HUES48 (cell line): ENCODE measurements at regions not wholly inside any gene's neighbourhood (a gene's known extent, or its start where the extent isn't known, plus 50 kb on each side); places are given as distances from the start of the nearest gene placed in this dataset.

ENCODE experiments used
- H3K27ac ChIP-seq: one replicate; pipeline ENCODE4 v1.7.0; 2013; ENCODE audit warnings: low read depth, low read length, inconsistent platforms
- H3K27me3 ChIP-seq: 2 replicates; pipeline ENCODE4 v1.6.1; 2013; ENCODE audit warnings: mild to moderate bottlenecking, low read length; ENCODE audit not compliant: control insufficient read depth, insufficient read depth
- H3K36me3 ChIP-seq: 2 replicates; pipeline ENCODE4 v1.6.1; 2013; ENCODE audit warnings: low read length; ENCODE audit not compliant: control insufficient read depth, insufficient read depth
- H3K4me1 ChIP-seq: 2 replicates; pipeline ENCODE4 v1.6.1; 2013; ENCODE audit warnings: mild to moderate bottlenecking, low read length; ENCODE audit not compliant: control insufficient read depth, insufficient read depth
- H3K4me3 ChIP-seq: 2 replicates; pipeline ENCODE4 v1.5.1; 2013; ENCODE audit warnings: mild to moderate bottlenecking, low read depth, low read length
- H3K9ac ChIP-seq: 2 replicates; pipeline ENCODE4 v1.6.1; 2013; ENCODE audit warnings: mild to moderate bottlenecking, low read depth, low read length, moderate library complexity
- H3K9me3 ChIP-seq: 2 replicates; pipeline ENCODE4 v1.6.1; 2013; ENCODE audit warnings: low read length; ENCODE audit not compliant: control insufficient read depth, insufficient read depth

DNA sequence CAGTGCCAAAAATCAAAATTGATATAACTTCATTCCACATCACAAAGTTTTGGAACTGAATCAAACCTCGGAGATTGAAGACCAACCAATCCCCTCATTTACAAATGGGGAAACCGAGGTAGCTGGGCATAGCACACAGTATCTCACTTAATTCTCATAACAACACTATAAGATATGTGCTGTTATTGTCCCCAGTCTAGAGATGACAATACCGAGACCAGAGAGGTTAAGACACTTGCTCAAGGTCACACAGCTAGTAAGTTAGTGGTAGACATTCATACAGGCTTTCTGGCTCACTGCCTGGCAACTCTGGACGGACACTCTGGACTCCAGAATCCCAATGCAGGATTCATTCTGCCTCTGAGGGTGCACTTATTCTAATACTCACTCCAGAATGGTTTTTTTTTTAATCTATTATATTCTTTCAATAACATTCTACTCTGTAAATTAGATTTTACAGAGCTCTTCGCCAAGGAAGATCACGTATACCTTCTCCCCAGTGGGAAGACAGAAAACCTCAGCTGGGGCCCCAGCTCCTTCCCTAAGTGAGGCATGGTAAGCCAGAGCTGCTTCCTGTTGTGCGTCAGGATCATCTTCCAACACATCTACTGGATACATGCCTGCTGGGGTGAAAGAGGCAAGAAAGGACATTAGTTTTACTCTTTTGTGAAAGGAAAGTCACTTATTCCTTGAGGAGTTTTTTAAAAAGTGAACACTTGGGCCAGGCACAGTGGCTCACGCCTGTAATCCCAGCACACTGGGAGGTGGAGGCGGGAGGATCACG, 128.4 kb upstream of the IGF1R start:
- Histone ChIP-seq H3K36me3 (no peaks in the 10 kb centered on the region), H3K27ac (no peak overlapping the region), H3K27me3 (no peaks in the 10 kb centered on the region; the same call in 1 of the 2 replicates), H3K9me3 (no peaks in the 10 kb centered on the region), H3K4me3 (no peak overlapping the region), H3K9ac (no peak overlapping the region), H3K4me1 (0 out of 2 replicates have a peak, but pooled peaks cover 4% of the 10 kb centered on the region)

DNA sequence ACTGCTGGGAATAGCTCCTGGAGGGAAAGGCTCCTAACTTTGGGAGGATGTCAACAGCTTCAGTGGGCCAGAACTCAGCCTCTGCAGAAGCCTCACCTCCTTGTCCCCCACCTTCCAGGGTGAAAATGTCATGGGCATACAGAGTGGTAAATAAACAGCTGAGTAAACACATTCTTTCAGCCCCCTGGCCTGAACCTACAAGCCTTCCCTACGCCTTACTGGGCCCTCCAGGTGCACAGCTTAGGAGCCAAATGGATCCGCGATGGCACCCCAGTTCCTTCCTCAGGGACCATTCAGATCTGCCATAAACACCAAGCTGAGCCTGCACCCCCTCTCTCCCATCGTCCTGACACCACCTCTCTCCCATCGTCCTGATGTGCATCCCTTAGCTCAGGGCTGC, 126.2 kb upstream of the IGF1R start:
- Histone ChIP-seq H3K4me1 (0 out of 2 replicates have a peak, but pooled peaks cover 8% of the 10 kb centered on the region), H3K4me3 (no peak overlapping the region), H3K27ac (no peak overlapping the region), H3K9ac (no peak overlapping the region), H3K36me3 (no peaks in the 10 kb centered on the region), H3K9me3 (no peaks in the 10 kb centered on the region), H3K27me3 (no peaks in the 10 kb centered on the region; the same call in 1 of the 2 replicates)

- H3K9ac ChIP-seq, result no peak overlapping the region
- no peaks in the 10 kb centered on the region for H3K9me3 ChIP-seq
- no peaks in the 10 kb centered on the region for H3K36me3 ChIP-seq
- H3K4me3 ChIP-seq, result no peak overlapping the region
- H3K27me3 ChIP-seq, result no peaks in the 10 kb centered on the region; the same call in 1 of the 2 replicates
- 0 out of 2 replicates have a peak, but pooled peaks cover 8% of the 10 kb centered on the region for H3K4me1 ChIP-seq
- H3K27ac ChIP-seq, result no peak overlapping the region
Observed at GRCh38 chr15:98523912-98524662, 124.3 kb upstream of the IGF1R start.

- Histone ChIP-seq H3K27me3 (no peaks in the 10 kb centered on the region; the same call in 1 of the 2 replicates), H3K27ac (no peak overlapping the region), H3K9me3 (no peaks in the 10 kb centered on the region)
Observed at GRCh38 chr15:98524838-98525660, 123.3 kb upstream of the IGF1R start.

DNA sequence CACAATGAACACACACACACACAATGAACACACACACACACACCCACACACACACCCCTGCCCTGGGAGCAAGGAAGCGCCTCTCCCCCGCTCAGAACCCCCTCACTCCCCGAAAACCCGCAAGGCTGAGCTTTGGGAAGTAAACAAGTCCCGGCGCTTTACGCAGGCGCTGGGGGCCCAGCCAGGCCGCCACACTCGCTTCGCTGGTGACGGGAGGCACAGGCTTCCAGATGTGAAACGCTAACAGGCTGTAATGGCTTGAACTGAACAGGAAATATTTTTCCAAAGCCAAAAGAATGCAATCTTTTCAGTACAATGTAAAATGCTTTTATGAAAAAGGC, 122.7 kb upstream of the IGF1R start:
- Histone ChIP-seq H3K4me1 (0 out of 2 replicates have a peak, but pooled peaks cover 4% of the 10 kb centered on the region), H3K36me3 (no peaks in the 10 kb centered on the region), H3K27ac (no peak overlapping the region), H3K4me3 (no peak overlapping the region), H3K9ac (no peak overlapping the region), H3K27me3 (no peaks in the 10 kb centered on the region; the same call in 1 of the 2 replicates), H3K9me3 (no peaks in the 10 kb centered on the region)

More at GRCh38 chr15:98524838-98525660, 123.3 kb upstream of the IGF1R start:
- no peak overlapping the region for H3K9ac ChIP-seq
- H3K36me3 ChIP-seq, result no peaks in the 10 kb centered on the region
- no peak overlapping the region for H3K4me3 ChIP-seq
- H3K4me1 ChIP-seq, result 0 out of 2 replicates have a peak, but pooled peaks cover 4% of the 10 kb centered on the region

- Histone ChIP-seq H3K4me1 (0 out of 2 replicates have a peak, but pooled peaks cover 4% of the 10 kb centered on the region), H3K27me3 (no peaks in the 10 kb centered on the region; the same call in 1 of the 2 replicates), H3K9ac (no peak overlapping the region), H3K9me3 (no peaks in the 10 kb centered on the region), H3K36me3 (no peaks in the 10 kb centered on the region), H3K4me3 (no peak overlapping the region), H3K27ac (no peak overlapping the region)
Observed at GRCh38 chr15:98526094-98526493, 122.2 kb upstream of the IGF1R start.

- H3K9me3 ChIP-seq, result no peaks in the 10 kb centered on the region
Observed at GRCh38 chr15:98528046-98528725, 120.2 kb upstream of the IGF1R start.

DNA sequence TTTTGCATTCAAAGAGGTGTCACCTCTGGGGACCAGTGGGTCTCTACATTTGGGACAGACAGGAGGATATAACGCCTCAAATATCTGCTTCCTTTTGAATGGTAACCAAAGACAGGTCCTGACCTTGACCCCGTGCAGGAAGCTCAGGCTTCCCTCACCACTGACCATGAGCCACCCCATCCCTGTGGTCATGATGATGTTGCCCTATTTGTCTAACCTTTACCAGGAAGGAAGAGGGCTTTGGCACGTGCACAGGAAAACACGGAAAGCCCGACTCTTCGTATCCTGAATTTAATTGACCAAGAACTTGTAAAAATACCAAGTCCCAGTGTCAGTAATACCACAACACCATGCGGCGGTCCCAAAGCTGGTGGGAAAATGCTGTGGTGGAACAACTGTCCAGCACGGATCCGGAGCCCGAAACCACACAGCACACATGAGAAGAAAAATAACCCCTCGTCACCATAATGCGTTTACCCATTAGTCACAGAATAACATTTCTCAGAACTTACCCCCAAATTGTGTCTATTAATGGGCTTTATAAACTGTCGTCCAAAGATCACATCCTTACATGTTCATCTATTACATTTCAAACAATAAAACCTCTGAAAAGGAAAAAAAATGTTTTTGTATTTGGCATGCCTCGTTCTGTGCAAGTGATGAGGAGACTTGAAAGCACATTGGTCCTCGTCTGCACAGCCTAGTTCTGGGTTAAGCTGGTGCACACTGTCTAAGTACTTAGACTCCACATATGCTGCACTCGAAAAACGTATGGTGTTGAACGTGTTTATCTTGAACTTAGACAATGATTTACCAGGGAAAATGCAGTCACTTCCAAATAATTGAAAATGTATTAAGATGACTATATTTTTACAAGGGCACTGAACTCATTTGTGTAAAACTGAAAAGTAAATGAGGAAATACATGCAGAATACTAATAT, 118.9 kb upstream of the IGF1R start:
- Histone ChIP-seq H3K27me3 (no peaks in the 10 kb centered on the region), H3K4me1 (0 out of 2 replicates have a peak, but pooled peaks cover 4% of the 10 kb centered on the region), H3K9ac (no peak overlapping the region), H3K27ac (no peak overlapping the region), H3K9me3 (no peaks in the 10 kb centered on the region), H3K4me3 (no peak overlapping the region), H3K36me3 (no peaks in the 10 kb centered on the region)

More at GRCh38 chr15:98528046-98528725, 120.2 kb upstream of the IGF1R start:
- Histone ChIP-seq H3K9ac (no peak overlapping the region), H3K27me3 (no peaks in the 10 kb centered on the region; the same call in 1 of the 2 replicates), H3K27ac (no peak overlapping the region), H3K36me3 (no peaks in the 10 kb centered on the region), H3K4me3 (no peak overlapping the region), H3K4me1 (0 out of 2 replicates have a peak, but pooled peaks cover 4% of the 10 kb centered on the region)

- Histone ChIP-seq H3K9ac (no peak overlapping the region), H3K27ac (no peak overlapping the region), H3K27me3 (no peaks in the 10 kb centered on the region), H3K36me3 (no peaks in the 10 kb centered on the region), H3K4me1 (0 out of 2 replicates have a peak, but pooled peaks cover 4% of the 10 kb centered on the region), H3K4me3 (no peak overlapping the region), H3K9me3 (no peaks in the 10 kb centered on the region)
Observed at GRCh38 chr15:98530570-98530969, 117.8 kb upstream of the IGF1R start.
